22Rv1 (cell line): ENCODE measurements at regions not wholly inside any gene's neighbourhood (a gene's known extent, or its start where the extent isn't known, plus 50 kb on each side); places are given as distances from the start of the nearest gene placed in this dataset.

ENCODE experiments used
- CTCF ChIP-seq: fragments of 450-650 bp; IDR thresholded peaks from 2 replicates; pipeline ENCODE4 v1.5.1; 2017; ENCODE audit warnings: mild to moderate bottlenecking
- ZFX ChIP-seq: fragments of 450-650 bp; IDR thresholded peaks from 2 replicates; pipeline ENCODE4 v1.6.1; 2017; ENCODE audit warnings: antibody characterized with exemption, borderline replicate concordance

- no peak for TF ChIP-seq ZFX
- TF ChIP-seq CTCF, result no peak
These were observed 417.3 kb downstream of the DMAC1 start for GRCh38 chr9:7382304-7382703.
